Neural cell (in vitro differentiated cells): ENCODE measurements at regions not wholly inside any gene's neighbourhood (a gene's known extent, or its start where the extent isn't known, plus 50 kb on each side); places are given as distances from the start of the nearest gene placed in this dataset.

Source experiments
- H2AFZ ChIP-seq: fragments of 200-600, 300-800 bp; sonication (generic), shearing (Covaris generic); 2 replicates; pipeline ENCODE4 v1.6.0; 2014; ENCODE audit warnings: low read depth, mild to moderate bottlenecking, antibody characterized with exemption, low read length, moderate library complexity
- H3F3A ChIP-seq: fragments of 200-600 bp; shearing (Covaris generic); 2 replicates; pipeline ENCODE4 v1.6.1; 2016; ENCODE audit warnings: mild to moderate bottlenecking, moderate library complexity, mixed read lengths, antibody characterized with exemption, low read length; ENCODE audit not compliant: insufficient read depth, poor library complexity, severe bottlenecking
- H3K27ac ChIP-seq: fragments of 200-600, 300-800 bp; sonication (generic), shearing (Covaris generic); 2 replicates; pipeline ENCODE4 v1.5.1; 2014; ENCODE audit warnings: mild to moderate bottlenecking, low read length, moderate library complexity
- H3K27me3 ChIP-seq: fragments of 300-800, 200-600 bp; sonication (generic), shearing (Covaris generic); 2 replicates; pipeline ENCODE4 v1.6.0; 2014; ENCODE audit warnings: mild to moderate bottlenecking, low read depth, low read length, moderate library complexity; ENCODE audit not compliant: insufficient read depth
- H3K36me3 ChIP-seq: fragments of 300-800, 200-600 bp; sonication (generic), shearing (Covaris generic); 2 replicates; pipeline ENCODE4 v1.5.1; 2014; ENCODE audit warnings: mild to moderate bottlenecking, antibody characterized with exemption, low read length, moderate library complexity; ENCODE audit not compliant: insufficient read depth
- H3K4me2 ChIP-seq: fragments of 300-800, 200-600 bp; sonication (generic), shearing (Covaris generic); 2 replicates; pipeline ENCODE4 v1.6.0; 2014; ENCODE audit warnings: mild to moderate bottlenecking, low read length
- H3K4me3 ChIP-seq: fragments of 300-800, 200-600 bp; sonication (generic), shearing (Covaris generic); 2 replicates; pipeline ENCODE4 v1.5.1; 2014; ENCODE audit warnings: mild to moderate bottlenecking, low read length, moderate library complexity
- H3K79me2 ChIP-seq: fragments of 200-600 bp; shearing (Covaris generic); replicated peaks from 2 replicates; pipeline ENCODE4 v1.6.0; 2014; ENCODE audit warnings: mild to moderate bottlenecking, low read length, moderate library complexity; ENCODE audit not compliant: insufficient read depth
- H3K9ac ChIP-seq: fragments of 300-800, 200-600 bp; sonication (generic), shearing (Covaris generic); 2 replicates; pipeline ENCODE4 v1.6.1; 2016; ENCODE audit warnings: mild to moderate bottlenecking, low read length, mixed read lengths
- H3K9me2 ChIP-seq: fragments of 200-600 bp; shearing (Covaris generic); 2 replicates; pipeline ENCODE4 v1.6.1; 2016; ENCODE audit warnings: mild to moderate bottlenecking, low read length, mixed read lengths; ENCODE audit not compliant: insufficient read depth
- H3K9me3 ChIP-seq: fragments of 200-600, 300-800 bp; sonication (generic), shearing (Covaris generic); 2 replicates; pipeline ENCODE4 v1.6.1; 2016; ENCODE audit warnings: mild to moderate bottlenecking, mixed run types, low read length, moderate library complexity, mixed read lengths
- H4K20me1 ChIP-seq: fragments of 200-600 bp; shearing (Covaris generic); 2 replicates; pipeline ENCODE4 v1.6.1; 2016; ENCODE audit warnings: mild to moderate bottlenecking, mixed run types; ENCODE audit not compliant: insufficient read depth
- EP300 ChIP-seq: fragments of 450-650 bp; conservative IDR thresholded peaks from 2 replicates; pipeline ENCODE4 v1.6.1; 2014; ENCODE audit warnings: antibody characterized with exemption, mild to moderate bottlenecking, moderate library complexity; ENCODE audit not compliant: poor library complexity, severe bottlenecking
- EZH2 ChIP-seq: fragments of 200-600, 300-800 bp; shearing (Covaris generic), sonication (generic); IDR thresholded peaks from 2 replicates; pipeline ENCODE4 v1.6.1; 2014; ENCODE audit warnings: antibody characterized with exemption, low read length, borderline replicate concordance, mild to moderate bottlenecking; ENCODE audit not compliant: insufficient read depth, poor library complexity, severe bottlenecking
- MXI1 ChIP-seq: fragments of 450-650 bp; conservative IDR thresholded peaks from 2 replicates; pipeline ENCODE4 v1.6.1; 2014; ENCODE audit warnings: antibody characterized with exemption, mild to moderate bottlenecking; ENCODE audit not compliant: poor library complexity, severe bottlenecking
- POLR2AphosphoS5 ChIP-seq: IDR thresholded peaks from 2 replicates; pipeline ENCODE4 v1.6.1; 2012
- RAD21 ChIP-seq: fragments of 450-650 bp; conservative IDR thresholded peaks from 2 replicates; pipeline ENCODE4 v1.6.1; 2014; ENCODE audit warnings: antibody characterized with exemption, mild to moderate bottlenecking, moderate library complexity
- REST ChIP-seq: IDR thresholded peaks from 2 replicates; pipeline ENCODE4 v1.6.1; 2012; ENCODE audit warnings: borderline replicate concordance
- SMC3 ChIP-seq: fragments of 450-650 bp; conservative IDR thresholded peaks from 2 replicates; pipeline ENCODE4 v1.6.1; 2014; ENCODE audit warnings: antibody characterized with exemption, mild to moderate bottlenecking, moderate library complexity; ENCODE audit not compliant: poor library complexity
- TAF1 ChIP-seq: IDR thresholded peaks from 2 replicates; pipeline ENCODE4 v1.6.1; 2012; ENCODE audit warnings: low read depth
- TF ChIP-seq, protein P1 (sequence below): fragments of 450-650 bp; IDR thresholded peaks from 2 replicates; pipeline ENCODE4 v1.5.1; 2014; ENCODE audit warnings: antibody characterized with exemption, mild to moderate bottlenecking, moderate library complexity; ENCODE audit not compliant: poor library complexity, severe bottlenecking

DNA sequence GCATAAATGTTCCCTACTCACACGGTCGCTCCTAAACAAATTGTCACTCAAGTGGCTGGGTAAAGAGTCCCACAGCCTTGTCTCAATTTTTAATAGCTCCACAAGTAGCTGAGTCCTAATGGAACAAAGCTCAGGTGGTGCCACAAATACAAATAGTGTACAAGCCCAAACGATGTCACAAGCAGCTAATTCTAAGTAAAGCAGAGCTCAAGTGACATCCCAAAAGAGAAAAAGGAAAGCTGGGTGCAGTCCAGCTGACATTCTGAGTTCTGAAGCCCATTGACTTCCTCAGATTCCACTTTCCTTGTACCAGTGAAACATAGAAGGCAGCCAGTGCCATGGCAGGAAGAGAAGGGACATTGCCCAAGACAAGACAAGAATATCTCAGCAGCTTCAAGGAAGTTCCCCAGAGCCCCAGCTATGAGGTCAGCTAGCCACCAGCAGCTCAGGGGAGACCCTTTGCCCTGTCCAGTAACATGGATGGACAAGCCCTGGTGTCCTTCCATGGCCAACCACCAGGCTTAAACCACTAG, 231.2 kb upstream of the SGCD start:
- Histone ChIP-seq H3K4me3 (no peak overlapping the region), H3K27me3 (no peaks in the 10 kb centered on the region), H3K4me2 (no peak overlapping the region), H3K36me3 (no peaks in the 10 kb centered on the region), H3K9me3 (no peaks in the 10 kb centered on the region), H3K9ac (no peak overlapping the region), H3F3A (no peaks in the 10 kb centered on the region), H3K9me2 (no peaks in the 10 kb centered on the region), H2AFZ (no peak overlapping the region), H4K20me1 (no peaks in the 10 kb centered on the region), H3K27ac (no peak overlapping the region), H3K79me2 (no peaks in the 10 kb centered on the region)
- TF ChIP-seq TAF1 = no peak
- TF ChIP-seq MXI1 = no peak
- TF ChIP-seq EZH2 = no peak
- no peak for TF ChIP-seq EP300
- TF ChIP-seq REST = no peak
- TF ChIP-seq POLR2AphosphoS5 = no peak
- no peak for TF ChIP-seq SMC3
- TF ChIP-seq RAD21 = no peak
- TF ChIP-seq, protein P1, sequence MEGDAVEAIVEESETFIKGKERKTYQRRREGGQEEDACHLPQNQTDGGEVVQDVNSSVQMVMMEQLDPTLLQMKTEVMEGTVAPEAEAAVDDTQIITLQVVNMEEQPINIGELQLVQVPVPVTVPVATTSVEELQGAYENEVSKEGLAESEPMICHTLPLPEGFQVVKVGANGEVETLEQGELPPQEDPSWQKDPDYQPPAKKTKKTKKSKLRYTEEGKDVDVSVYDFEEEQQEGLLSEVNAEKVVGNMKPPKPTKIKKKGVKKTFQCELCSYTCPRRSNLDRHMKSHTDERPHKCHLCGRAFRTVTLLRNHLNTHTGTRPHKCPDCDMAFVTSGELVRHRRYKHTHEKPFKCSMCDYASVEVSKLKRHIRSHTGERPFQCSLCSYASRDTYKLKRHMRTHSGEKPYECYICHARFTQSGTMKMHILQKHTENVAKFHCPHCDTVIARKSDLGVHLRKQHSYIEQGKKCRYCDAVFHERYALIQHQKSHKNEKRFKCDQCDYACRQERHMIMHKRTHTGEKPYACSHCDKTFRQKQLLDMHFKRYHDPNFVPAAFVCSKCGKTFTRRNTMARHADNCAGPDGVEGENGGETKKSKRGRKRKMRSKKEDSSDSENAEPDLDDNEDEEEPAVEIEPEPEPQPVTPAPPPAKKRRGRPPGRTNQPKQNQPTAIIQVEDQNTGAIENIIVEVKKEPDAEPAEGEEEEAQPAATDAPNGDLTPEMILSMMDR = no peak

DNA sequence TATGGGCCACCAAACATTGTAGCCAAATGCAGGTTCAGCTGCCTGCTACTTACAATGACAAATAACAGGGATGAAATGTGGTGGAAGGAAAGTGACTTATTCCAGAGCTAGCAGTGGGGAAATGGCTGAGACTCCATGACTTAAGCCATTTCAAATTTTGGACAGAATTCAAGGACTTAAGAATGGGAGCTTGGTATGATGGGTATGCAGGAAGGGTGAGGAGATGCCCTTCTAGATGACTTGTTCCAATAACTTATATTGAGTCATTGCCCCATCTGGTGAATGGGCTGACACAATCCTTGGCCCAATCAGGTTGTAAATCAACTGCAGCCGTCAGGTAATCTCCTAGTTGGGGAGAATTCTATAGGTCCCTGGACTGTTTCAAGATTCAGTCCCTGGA, 230.7 kb upstream of the SGCD start:
- Histone ChIP-seq H3K9ac (no peak overlapping the region), H2AFZ (no peak overlapping the region), H3K36me3 (no peaks in the 10 kb centered on the region), H3K79me2 (no peaks in the 10 kb centered on the region), H3K9me3 (no peaks in the 10 kb centered on the region), H3K9me2 (no peaks in the 10 kb centered on the region), H3K4me2 (no peak overlapping the region), H3F3A (no peaks in the 10 kb centered on the region), H3K27me3 (no peaks in the 10 kb centered on the region), H4K20me1 (no peaks in the 10 kb centered on the region), H3K4me3 (no peak overlapping the region), H3K27ac (no peak overlapping the region)
- no peak for TF ChIP-seq RAD21
- no peak for TF ChIP-seq MXI1
- TF ChIP-seq EZH2 = no peak
- TF ChIP-seq EP300 = no peak
- TF ChIP-seq, protein P1 = no peak
- no peak for TF ChIP-seq TAF1
- no peak for TF ChIP-seq REST
- TF ChIP-seq SMC3 = no peak
- no peak for TF ChIP-seq POLR2AphosphoS5
